AG10803 (cell line): ENCODE measurements at regions not wholly inside any gene's neighbourhood (a gene's known extent, or its start where the extent isn't known, plus 50 kb on each side); places are given as distances from the start of the nearest gene placed in this dataset.
A peak's percentile ranks its signal among the peaks of the same experiment; 100 is the strongest.

ENCODE experiments used
- DNase-seq: peaks from one replicate; pipeline ENCODE4 v3.0.0; 2010; ENCODE audit warnings: low read depth
- H3K4me3 ChIP-seq: 2 replicates; pipeline ENCODE4 v1.5.1; 2011; ENCODE audit warnings: mild to moderate bottlenecking, low read length, control low read depth
- CTCF ChIP-seq: conservative IDR thresholded peaks from 2 replicates; pipeline ENCODE4 v1.5.1; 2011; ENCODE audit warnings: mild to moderate bottlenecking, low read length, control low read depth, inconsistent platforms

- no peak for TF ChIP-seq CTCF
- H3K4me3 ChIP-seq: no peak overlapping the region
- DNase-seq: no peak
Observed at GRCh38 chrX:22347491-22347890, 74.8 kb downstream of the CBLL2 start.

- TF ChIP-seq CTCF: no peak
- no peak for DNase-seq
- H3K4me3 ChIP-seq: no peak overlapping the region
Observed at GRCh38 chrX:22349116-22349515, 76.4 kb downstream of the CBLL2 start.

- TF ChIP-seq CTCF: no peak
- no peak for DNase-seq
- no peak overlapping the region for H3K4me3 ChIP-seq
Observed at GRCh38 chrX:22351076-22351475, 78.4 kb downstream of the CBLL2 start.

GRCh38 chrX:22351966-22352365, 79.3 kb downstream of the CBLL2 start:
- TF ChIP-seq CTCF: no peak
- no peak overlapping the region for H3K4me3 ChIP-seq
- peak; percentile 1 for DNase-seq

- no peak overlapping the region for H3K4me3 ChIP-seq
- TF ChIP-seq CTCF: no peak
- no peak for DNase-seq
Observed at GRCh38 chrX:22357621-22358020, 84.9 kb downstream of the CBLL2 start.

GRCh38 chrX:22360129-22360528, 87.4 kb downstream of the CBLL2 start:
- DNase-seq: no peak
- no peak for TF ChIP-seq CTCF
- no peak overlapping the region for H3K4me3 ChIP-seq

- TF ChIP-seq CTCF: no peak
- peak; percentile 59 for DNase-seq
Observed at GRCh38 chrX:22365460-22365859, 92.7 kb downstream of the CBLL2 start.

More at GRCh38 chrX:22365460-22365859, 92.7 kb downstream of the CBLL2 start:
- no peak overlapping the region for H3K4me3 ChIP-seq
